Type B pancreatic cell (in vitro differentiated cells): ENCODE measurements at regions not wholly inside any gene's neighbourhood (a gene's known extent, or its start where the extent isn't known, plus 50 kb on each side); places are given as distances from the start of the nearest gene placed in this dataset.
"Not testable (repeated sequence)": the region's sequence is repeated elsewhere in the genome, so short reads cannot be mapped to it uniquely, and the experiment has no call there.

Experiments used
- DNase-seq: peaks from one replicate; pipeline ENCODE4 v3.0.0; 2021; ENCODE audit warnings: mixed read lengths; ENCODE audit not compliant: unreplicated experiment; ENCODE audit errors: extremely low spot score
- H3K27ac Mint-ChIP-seq: 2 replicates; pipeline ENCODE4 v1.8.0; 2021; ENCODE audit warnings: mild to moderate bottlenecking, mixed read lengths
- H3K27me3 Mint-ChIP-seq: 2 replicates; pipeline ENCODE4 v1.8.0; 2021; ENCODE audit warnings: mixed read lengths
- H3K36me3 Mint-ChIP-seq: 2 replicates; pipeline ENCODE4 v1.8.0; 2021; ENCODE audit warnings: mixed read lengths
- H3K4me1 Mint-ChIP-seq: one replicate; pipeline ENCODE4 v1.8.0; 2021; ENCODE audit warnings: mixed read lengths; ENCODE audit not compliant: unreplicated experiment
- H3K4me3 Mint-ChIP-seq: 2 replicates; pipeline ENCODE4 v1.8.0; 2021; ENCODE audit warnings: mild to moderate bottlenecking, mixed read lengths
- H3K9me3 Mint-ChIP-seq: 2 replicates; pipeline ENCODE4 v1.8.0; 2021; ENCODE audit warnings: mixed read lengths
- TF ChIP-seq, protein P1 (sequence below): fragments of 200-600 bp; sonication (generic); conservative IDR thresholded peaks from 2 replicates; pipeline ENCODE4 v1.5.0; 2021; ENCODE audit warnings: antibody characterized with exemption, mild to moderate bottlenecking

DNA sequence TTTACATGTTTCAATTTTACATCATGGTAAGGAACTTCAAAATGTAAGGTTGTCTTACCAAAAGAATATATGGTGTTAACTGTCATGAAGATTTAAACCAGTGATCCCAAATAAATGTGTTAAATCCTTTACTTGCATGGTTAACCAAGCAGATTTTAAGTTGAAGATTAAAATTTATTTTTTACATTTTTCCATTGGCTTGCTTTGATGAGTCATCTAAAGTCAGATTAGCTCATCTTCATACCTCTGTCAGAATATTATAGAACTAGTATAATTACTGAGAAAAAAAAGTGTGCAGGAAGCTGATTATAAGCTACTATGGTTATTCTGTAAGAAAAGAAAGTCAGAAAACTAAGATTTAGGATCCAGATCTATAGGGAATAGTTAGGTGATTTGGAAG is 95.3 kb upstream of the DPH5 start:
- no peaks in the 10 kb centered on the region for H3K4me1 Mint-ChIP-seq
- no peak overlapping the region for H3K4me3 Mint-ChIP-seq
- H3K27me3 Mint-ChIP-seq: no peaks in the 10 kb centered on the region
- TF ChIP-seq, protein P1, sequence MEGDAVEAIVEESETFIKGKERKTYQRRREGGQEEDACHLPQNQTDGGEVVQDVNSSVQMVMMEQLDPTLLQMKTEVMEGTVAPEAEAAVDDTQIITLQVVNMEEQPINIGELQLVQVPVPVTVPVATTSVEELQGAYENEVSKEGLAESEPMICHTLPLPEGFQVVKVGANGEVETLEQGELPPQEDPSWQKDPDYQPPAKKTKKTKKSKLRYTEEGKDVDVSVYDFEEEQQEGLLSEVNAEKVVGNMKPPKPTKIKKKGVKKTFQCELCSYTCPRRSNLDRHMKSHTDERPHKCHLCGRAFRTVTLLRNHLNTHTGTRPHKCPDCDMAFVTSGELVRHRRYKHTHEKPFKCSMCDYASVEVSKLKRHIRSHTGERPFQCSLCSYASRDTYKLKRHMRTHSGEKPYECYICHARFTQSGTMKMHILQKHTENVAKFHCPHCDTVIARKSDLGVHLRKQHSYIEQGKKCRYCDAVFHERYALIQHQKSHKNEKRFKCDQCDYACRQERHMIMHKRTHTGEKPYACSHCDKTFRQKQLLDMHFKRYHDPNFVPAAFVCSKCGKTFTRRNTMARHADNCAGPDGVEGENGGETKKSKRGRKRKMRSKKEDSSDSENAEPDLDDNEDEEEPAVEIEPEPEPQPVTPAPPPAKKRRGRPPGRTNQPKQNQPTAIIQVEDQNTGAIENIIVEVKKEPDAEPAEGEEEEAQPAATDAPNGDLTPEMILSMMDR: no peak
- DNase-seq: no peak
- H3K36me3 Mint-ChIP-seq: no peaks in the 10 kb centered on the region
- peaks cover 8% of the 10 kb centered on the region for H3K9me3 Mint-ChIP-seq
- no peak overlapping the region for H3K27ac Mint-ChIP-seq

DNA sequence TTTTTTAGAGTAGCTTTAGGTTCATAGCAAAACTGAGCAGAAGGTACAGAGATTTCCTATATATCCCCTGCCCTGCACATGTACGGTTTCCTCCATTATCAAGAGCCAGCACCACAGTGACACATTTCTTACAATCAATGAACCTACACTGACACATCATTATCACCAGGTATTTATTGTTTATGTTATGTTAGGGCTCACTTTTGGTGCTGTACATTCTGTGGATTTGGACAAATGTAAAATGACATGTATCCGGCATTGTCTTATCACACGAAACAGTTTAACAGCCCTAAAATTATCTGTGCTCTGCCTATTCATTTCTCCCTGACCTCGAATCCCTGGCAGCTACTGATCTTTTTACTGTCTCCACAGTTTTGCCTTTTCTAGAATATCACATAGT is 93.7 kb upstream of the DPH5 start:
- Mint-ChIP-seq H3K36me3 (no peaks in the 10 kb centered on the region), H3K9me3 (peaks cover under 1% of the 10 kb centered on the region), H3K4me1 (no peaks in the 10 kb centered on the region), H3K27me3 (no peaks in the 10 kb centered on the region), H3K4me3 (no peak overlapping the region), H3K27ac (no peak overlapping the region)
- no peak for DNase-seq
- TF ChIP-seq, protein P1: no peak

DNA sequence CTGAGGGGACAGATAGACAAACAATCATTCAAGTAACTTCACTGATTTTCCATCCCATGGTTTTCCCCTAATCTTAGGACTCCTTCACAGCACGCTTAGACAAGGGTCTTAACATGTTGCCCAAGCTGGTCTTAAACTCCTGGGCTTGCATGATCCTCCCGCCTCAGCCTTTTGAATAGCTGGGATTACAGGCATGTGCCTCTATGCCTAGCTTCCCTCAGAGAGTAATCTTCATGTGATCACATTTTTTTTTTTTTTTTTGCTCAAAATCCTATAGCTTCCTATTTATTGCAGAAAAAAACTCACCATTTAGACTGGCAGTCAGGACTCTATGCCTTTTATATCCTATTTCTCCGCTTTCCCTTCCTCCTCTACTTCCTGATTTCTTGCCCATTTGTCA is 90.4 kb upstream of the DPH5 start:
- Mint-ChIP-seq H3K27ac (no peak overlapping the region), H3K36me3 (no peaks in the 10 kb centered on the region), H3K4me3 (no peak overlapping the region), H3K4me1 (no peaks in the 10 kb centered on the region), H3K9me3 (no peaks in the 10 kb centered on the region), H3K27me3 (no peaks in the 10 kb centered on the region)
- DNase-seq: no peak
- TF ChIP-seq, protein P1: no peak

DNA sequence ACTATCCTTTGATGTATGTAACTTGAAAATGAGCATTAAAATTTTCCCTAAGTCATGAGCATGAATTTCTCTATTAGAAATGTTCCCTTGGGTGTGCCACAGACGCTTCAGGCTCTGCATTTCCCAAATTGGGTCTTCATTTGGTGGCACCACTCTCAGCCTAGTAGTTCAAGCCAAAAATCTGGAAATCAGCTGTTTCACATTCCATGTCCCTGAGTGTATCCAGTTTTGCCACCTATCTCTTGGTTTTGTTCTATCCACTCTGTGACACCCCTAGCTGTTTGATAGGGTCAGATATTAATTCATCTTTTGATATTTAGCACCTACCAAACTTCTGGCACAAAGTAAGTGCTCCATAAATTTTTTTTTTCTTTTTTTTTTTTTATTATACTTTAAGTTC is 89.5 kb upstream of the DPH5 start:
- no peak for DNase-seq
- Mint-ChIP-seq H3K9me3 (no peaks in the 10 kb centered on the region), H3K4me3 (no peak overlapping the region), H3K4me1 (no peaks in the 10 kb centered on the region), H3K36me3 (no peaks in the 10 kb centered on the region), H3K27ac (no peak overlapping the region), H3K27me3 (no peaks in the 10 kb centered on the region)
- TF ChIP-seq, protein P1: no peak

DNA sequence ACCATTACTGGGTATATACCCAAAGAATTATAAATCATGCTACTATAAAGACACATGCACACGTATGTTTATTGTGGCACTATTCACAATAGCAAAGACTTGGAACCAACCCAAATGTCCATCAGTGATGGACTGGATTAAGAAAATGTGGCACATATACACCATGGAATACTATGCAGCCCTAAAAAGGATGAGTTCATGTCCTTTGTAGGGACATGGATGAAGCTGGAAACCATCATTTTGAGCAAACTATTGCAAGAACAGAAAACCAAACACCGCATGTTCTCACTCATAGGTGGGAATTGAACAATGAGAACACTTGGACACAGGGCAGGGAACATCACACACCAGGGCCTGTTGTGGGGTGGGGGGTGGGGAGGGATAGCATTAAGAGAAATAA is 88.5 kb upstream of the DPH5 start:
- not testable (repeated sequence) for H3K36me3 Mint-ChIP-seq, H3K4me1 Mint-ChIP-seq, H3K27ac Mint-ChIP-seq, H3K9me3 Mint-ChIP-seq, DNase-seq, H3K4me3 Mint-ChIP-seq, H3K27me3 Mint-ChIP-seq

DNA sequence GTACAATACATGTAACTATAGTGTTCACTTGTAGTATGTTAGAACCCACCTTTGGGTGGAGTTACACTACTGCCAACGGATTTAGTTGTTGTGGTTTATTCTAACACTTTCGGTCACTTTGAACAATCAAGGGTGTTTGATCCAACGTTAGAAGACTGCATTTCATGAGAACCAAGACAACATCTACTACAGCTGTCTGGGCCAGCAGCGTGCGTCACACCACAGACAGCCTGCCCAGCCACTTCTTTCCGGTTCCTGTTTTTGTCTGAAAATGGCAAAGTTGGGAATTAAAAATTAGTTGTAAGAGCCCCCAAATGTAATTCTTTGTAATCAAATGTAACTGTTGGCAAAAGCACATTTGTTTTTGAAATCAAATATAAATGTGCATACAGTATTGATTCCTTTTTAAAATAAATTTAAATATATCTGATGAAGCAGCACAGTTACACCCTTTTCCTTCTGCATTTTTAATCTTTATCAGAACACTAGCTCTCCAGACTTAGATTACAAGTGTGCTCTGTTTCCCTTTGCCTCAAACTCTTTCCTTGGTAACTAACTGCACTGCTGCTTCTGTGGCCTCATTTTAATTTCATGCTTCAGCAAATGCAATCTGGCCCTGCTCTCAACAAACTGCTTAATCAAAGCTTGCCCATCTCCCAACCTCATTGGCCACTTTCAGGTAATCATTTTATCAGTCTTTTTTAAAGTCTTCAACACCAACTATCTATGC is 86.6 kb upstream of the DPH5 start:
- no peaks in the 10 kb centered on the region for H3K36me3 Mint-ChIP-seq
- no peaks in the 10 kb centered on the region for H3K27me3 Mint-ChIP-seq
- DNase-seq: no peak
- TF ChIP-seq, protein P1: no peak
- H3K27ac Mint-ChIP-seq: no peak overlapping the region
- H3K9me3 Mint-ChIP-seq: no peaks in the 10 kb centered on the region
- H3K4me1 Mint-ChIP-seq: no peaks in the 10 kb centered on the region
- no peak overlapping the region for H3K4me3 Mint-ChIP-seq
